H9 (cell line): ENCODE measurements at regions not wholly inside any gene's neighbourhood (a gene's known extent, or its start where the extent isn't known, plus 50 kb on each side); places are given as distances from the start of the nearest gene placed in this dataset.

Experiments
- DNase-seq: peaks from one replicate; pipeline ENCODE4 v3.0.0-alpha.2; 2017
- H2AFZ ChIP-seq: one replicate; pipeline ENCODE4 v1.6.1; 2013; ENCODE audit warnings: mild to moderate bottlenecking, low read length, control low read depth, moderate library complexity
- H2AK5ac ChIP-seq: 2 replicates; pipeline ENCODE4 v1.6.1; 2013; ENCODE audit warnings: low read length, control low read depth, mixed read lengths; ENCODE audit not compliant: insufficient read length
- H2BK120ac ChIP-seq: one replicate; pipeline ENCODE4 v1.6.1; 2013; ENCODE audit warnings: low read depth, mild to moderate bottlenecking, low read length, control low read depth, inconsistent platforms; ENCODE audit not compliant: poor library complexity, severe bottlenecking
- H2BK12ac ChIP-seq: 2 replicates; pipeline ENCODE4 v1.6.1; 2013; ENCODE audit warnings: low read length, control low read depth, mixed read lengths, low read depth; ENCODE audit not compliant: insufficient read length
- H2BK15ac ChIP-seq: 2 replicates; pipeline ENCODE4 v1.6.1; 2013; ENCODE audit warnings: low read depth, low read length, control low read depth
- H2BK20ac ChIP-seq: one replicate; pipeline ENCODE4 v1.6.1; 2013; ENCODE audit warnings: low read depth, mild to moderate bottlenecking, low read length, control low read depth, inconsistent platforms; ENCODE audit not compliant: poor library complexity, severe bottlenecking
- H2BK5ac ChIP-seq: 2 replicates; pipeline ENCODE4 v1.6.1; 2013; ENCODE audit warnings: low read length, control low read depth, mixed read lengths; ENCODE audit not compliant: insufficient read length
- H3K14ac ChIP-seq: 2 replicates; pipeline ENCODE4 v1.6.1; 2013; ENCODE audit warnings: low read length, control low read depth; ENCODE audit not compliant: insufficient read depth
- H3K18ac ChIP-seq: 2 replicates; pipeline ENCODE4 v1.6.1; 2013; ENCODE audit warnings: low read depth, mild to moderate bottlenecking, mixed read lengths, low read length, control low read depth; ENCODE audit not compliant: insufficient read length
- H3K23ac ChIP-seq: 2 replicates; pipeline ENCODE4 v1.6.1; 2013; ENCODE audit warnings: low read length, control low read depth, mixed read lengths, low read depth; ENCODE audit not compliant: insufficient read length
- H3K23me2 ChIP-seq: 2 replicates; pipeline ENCODE4 v1.6.1; 2013; ENCODE audit warnings: low read depth, mild to moderate bottlenecking, mixed read lengths, low read length, control low read depth; ENCODE audit not compliant: insufficient read length, poor library complexity, severe bottlenecking
- H3K27ac ChIP-seq: 2 replicates; pipeline ENCODE4 v1.5.1; 2013; ENCODE audit warnings: low read length, control low read depth, mixed read lengths, low read depth; ENCODE audit not compliant: insufficient read length
- H3K27me3 ChIP-seq: 2 replicates; pipeline ENCODE4 v1.6.1; 2013; ENCODE audit warnings: low read length, control low read depth, inconsistent platforms; ENCODE audit not compliant: insufficient read depth
- H3K4ac ChIP-seq: 2 replicates; pipeline ENCODE4 v1.6.1; 2013; ENCODE audit warnings: low read depth, mild to moderate bottlenecking, control low read depth, inconsistent platforms, low read length, moderate library complexity
- H3K4me1 ChIP-seq: 2 replicates; pipeline ENCODE4 v1.6.1; 2013; ENCODE audit warnings: low read length, control low read depth, inconsistent platforms; ENCODE audit not compliant: insufficient read depth
- H3K4me2 ChIP-seq: 2 replicates; pipeline ENCODE4 v1.6.1; 2013; ENCODE audit warnings: low read length, control low read depth, mixed read lengths; ENCODE audit not compliant: insufficient read length, insufficient read depth
- H3K56ac ChIP-seq: 2 replicates; pipeline ENCODE4 v1.6.1; 2013; ENCODE audit warnings: low read depth, mild to moderate bottlenecking, mixed read lengths, low read length, control low read depth; ENCODE audit not compliant: insufficient read length
- H3K79me1 ChIP-seq: 2 replicates; pipeline ENCODE4 v1.6.1; 2013; ENCODE audit warnings: low read depth, mild to moderate bottlenecking, moderate library complexity, low read length, control low read depth, inconsistent platforms; ENCODE audit not compliant: insufficient read depth, poor library complexity, severe bottlenecking
- H3K79me2 ChIP-seq: 2 replicates; pipeline ENCODE4 v1.6.1; 2013; ENCODE audit warnings: low read length, control low read depth, inconsistent platforms; ENCODE audit not compliant: insufficient read depth
- H3K9ac ChIP-seq: 2 replicates; pipeline ENCODE4 v1.6.1; 2013; ENCODE audit warnings: low read length, control low read depth, mixed read lengths; ENCODE audit not compliant: insufficient read length; ENCODE audit errors: extremely low read depth
- H3K9me3 ChIP-seq: one replicate; pipeline ENCODE4 v1.6.1; 2013; ENCODE audit warnings: low read depth, low read length, inconsistent platforms; ENCODE audit not compliant: control insufficient read depth
- H3T11ph ChIP-seq: one replicate; pipeline ENCODE4 v1.6.1; 2013; ENCODE audit warnings: mild to moderate bottlenecking, low read length, control low read depth, inconsistent platforms
- H4K20me1 ChIP-seq: one replicate; pipeline ENCODE4 v1.6.1; 2013; ENCODE audit not compliant: control insufficient read depth, insufficient read length, insufficient read depth
- H4K5ac ChIP-seq: 2 replicates; pipeline ENCODE4 v1.6.1; 2013; ENCODE audit warnings: low read depth, mild to moderate bottlenecking, mixed read lengths, low read length, control low read depth; ENCODE audit not compliant: insufficient read length
- H4K8ac ChIP-seq: replicated peaks from 2 replicates; pipeline ENCODE4 v1.6.1; 2013; ENCODE audit warnings: low read length, control low read depth, mixed read lengths, low read depth; ENCODE audit not compliant: insufficient read length
- H4K91ac ChIP-seq: 2 replicates; pipeline ENCODE4 v1.6.1; 2013; ENCODE audit warnings: low read depth, mild to moderate bottlenecking, moderate library complexity, mixed read lengths, low read length, control low read depth; ENCODE audit not compliant: insufficient read length
- H3K27ac Mint-ChIP-seq, 3 experiments: 2 replicates in 2 of 3; 3 replicates in 1 of 3; pipeline ENCODE4 v1.8.0; 2020 to 2021; ENCODE audit warnings: mixed read lengths in 3 of 3, mild to moderate bottlenecking in 1 of 3, moderate library complexity in 1 of 3
- H3K27me3 Mint-ChIP-seq: 2 replicates; pipeline ENCODE4 v1.8.0; 2021; ENCODE audit warnings: low read depth, mild to moderate bottlenecking, moderate library complexity, mixed read lengths
- H3K36me3 Mint-ChIP-seq, 3 experiments: 2 replicates in 2 of 3; 3 replicates in 1 of 3; pipeline ENCODE4 v1.8.0; 2020 to 2021; ENCODE audit warnings: low read depth in 3 of 3, mixed read lengths in 3 of 3; ENCODE audit not compliant: insufficient read depth in 1 of 3
- H3K4me1 Mint-ChIP-seq, 2 experiments: 2 replicates each; pipeline ENCODE4 v1.8.0; 2020; ENCODE audit warnings: mixed read lengths in 2 of 2
- H3K4me3 Mint-ChIP-seq, 2 experiments: 2 replicates in 1 of 2; 3 replicates in 1 of 2; pipeline ENCODE4 v1.8.0; 2020 to 2021; ENCODE audit warnings: mild to moderate bottlenecking in 2 of 2, mixed read lengths in 2 of 2, moderate library complexity in 1 of 2
- H3K9me3 Mint-ChIP-seq, 2 experiments: 2 replicates in 1 of 2; 3 replicates in 1 of 2; pipeline ENCODE4 v1.8.0; 2020; ENCODE audit warnings: mild to moderate bottlenecking in 2 of 2, mixed read lengths in 2 of 2, moderate library complexity in 1 of 2
- WGBS: extraction: QIAGEN DNeasy Blood & Tissue Kit; methylation state at CpG from one replicate; pipeline ENCODE4 v1.1.7; 2013; ENCODE audit warnings: missing lambda C conversion rate, low lambda C conversion rate, mixed read lengths; ENCODE audit not compliant: insufficient read length; ENCODE audit errors: extremely low coverage; 5-methylcytosine and 5-hydroxymethylcytosine counted together
- TF ChIP-seq, protein P1 (sequence below): fragments of 200-600 bp; sonication (generic); conservative IDR thresholded peaks from 3 replicates; pipeline ENCODE4 v1.8.0; 2021; ENCODE audit warnings: antibody characterized with exemption, mild to moderate bottlenecking

DNA sequence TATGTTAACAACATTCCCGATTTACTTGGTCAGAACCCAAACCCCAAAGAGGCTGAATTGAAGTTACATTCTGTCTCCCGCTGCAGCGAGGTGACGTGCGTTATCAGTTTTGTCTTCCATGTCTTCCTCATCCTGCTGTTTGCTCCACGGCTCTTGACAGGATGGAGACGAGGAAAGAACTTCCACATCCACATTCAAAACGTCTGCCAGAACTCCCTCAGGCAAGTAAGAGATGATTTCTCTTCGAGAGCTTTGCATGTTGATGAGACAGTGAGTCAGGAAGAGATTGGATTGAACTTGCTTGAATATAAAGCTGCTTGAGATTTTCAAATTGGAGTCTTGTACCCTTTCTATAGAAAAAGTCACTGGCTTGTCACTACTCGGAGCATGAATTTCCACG lies 242.6 kb downstream of the AUH start:
- Histone ChIP-seq H4K8ac (no peak overlapping the region), H2BK12ac (no peak overlapping the region), H3K9ac (no peak overlapping the region), H3T11ph (no peak overlapping the region), H3K79me1 (no peaks in the 10 kb centered on the region), H4K91ac (no peak overlapping the region), H3K23ac (no peak overlapping the region), H2BK5ac (no peak overlapping the region), H3K27ac (no peak overlapping the region), H3K14ac (no peak overlapping the region), H2BK15ac (no peak overlapping the region), H2BK120ac (no peak overlapping the region), H3K4ac (no peak overlapping the region), H3K27me3 (no peaks in the 10 kb centered on the region; the same call in 1 of the 2 replicates), H3K18ac (no peak overlapping the region), H3K4me2 (no peak overlapping the region), H3K9me3 (no peaks in the 10 kb centered on the region), H4K20me1 (no peaks in the 10 kb centered on the region), H4K5ac (no peak overlapping the region), H3K56ac (no peak overlapping the region), H3K23me2 (no peaks in the 10 kb centered on the region), H2BK20ac (no peak overlapping the region), H3K4me1 (peaks cover 2% of the 10 kb centered on the region; the same call in 1 of the 2 replicates), H3K79me2 (no peaks in the 10 kb centered on the region), H2AFZ (no peak overlapping the region), H2AK5ac (no peak overlapping the region)
- peaks cover 0 to 7% (median 3%) of the 10 kb centered on the region in 3 experiments; a peak in 3 of 7 replicates for H3K36me3 Mint-ChIP-seq
- peaks cover 13 to 15% of the 10 kb centered on the region in 2 experiments; a peak in 2 of 5 replicates for H3K9me3 Mint-ChIP-seq
- DNase-seq: no peak
- H3K27me3 Mint-ChIP-seq: peaks cover 6% of the 10 kb centered on the region
- H3K4me3 Mint-ChIP-seq: no peak overlapping the region
- TF ChIP-seq, protein P1, sequence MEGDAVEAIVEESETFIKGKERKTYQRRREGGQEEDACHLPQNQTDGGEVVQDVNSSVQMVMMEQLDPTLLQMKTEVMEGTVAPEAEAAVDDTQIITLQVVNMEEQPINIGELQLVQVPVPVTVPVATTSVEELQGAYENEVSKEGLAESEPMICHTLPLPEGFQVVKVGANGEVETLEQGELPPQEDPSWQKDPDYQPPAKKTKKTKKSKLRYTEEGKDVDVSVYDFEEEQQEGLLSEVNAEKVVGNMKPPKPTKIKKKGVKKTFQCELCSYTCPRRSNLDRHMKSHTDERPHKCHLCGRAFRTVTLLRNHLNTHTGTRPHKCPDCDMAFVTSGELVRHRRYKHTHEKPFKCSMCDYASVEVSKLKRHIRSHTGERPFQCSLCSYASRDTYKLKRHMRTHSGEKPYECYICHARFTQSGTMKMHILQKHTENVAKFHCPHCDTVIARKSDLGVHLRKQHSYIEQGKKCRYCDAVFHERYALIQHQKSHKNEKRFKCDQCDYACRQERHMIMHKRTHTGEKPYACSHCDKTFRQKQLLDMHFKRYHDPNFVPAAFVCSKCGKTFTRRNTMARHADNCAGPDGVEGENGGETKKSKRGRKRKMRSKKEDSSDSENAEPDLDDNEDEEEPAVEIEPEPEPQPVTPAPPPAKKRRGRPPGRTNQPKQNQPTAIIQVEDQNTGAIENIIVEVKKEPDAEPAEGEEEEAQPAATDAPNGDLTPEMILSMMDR: no peak
- peaks cover 19 to 24% of the 10 kb centered on the region in 2 experiments for H3K4me1 Mint-ChIP-seq
- H3K27ac Mint-ChIP-seq: no peak overlapping the region
- no CpG with 5 or more reads among the region's 11 CpGs for WGBS
